HEK293T (cell line): ENCODE measurements at regions not wholly inside any gene's neighbourhood (a gene's known extent, or its start where the extent isn't known, plus 50 kb on each side); places are given as distances from the start of the nearest gene placed in this dataset.

Experiments
- CTCF ChIA-PET: fragments of 350-600 bp; formaldehyde crosslinking; extraction: SDS; loops from one replicate; lab custom pipeline; 2021; ENCODE audit warnings: antibody characterized with exemption, inconsistent platforms; lab: Yijun Ruan, JAX
- POLR2A ChIA-PET: fragments of 350-600 bp; formaldehyde crosslinking; extraction: SDS; loops from one replicate; lab custom pipeline; 2020; ENCODE audit warnings: antibody characterized with exemption, inconsistent platforms; lab: Yijun Ruan, JAX
- DNase-seq: peaks from one replicate; pipeline ENCODE4 v3.0.0; 2012; ENCODE audit warnings: mixed read lengths; ENCODE audit errors: extremely low spot score
- ARNT ChIP-seq: fragments of 450-650 bp; IDR thresholded peaks from 2 replicates; pipeline ENCODE4 v1.6.1; 2017; ENCODE audit warnings: mild to moderate bottlenecking
- BHLHE40 ChIP-seq: fragments of 450-650 bp; IDR thresholded peaks from 2 replicates; pipeline ENCODE4 v1.6.1; 2016; ENCODE audit warnings: mild to moderate bottlenecking, moderate library complexity, borderline replicate concordance
- CTBP1 ChIP-seq: fragments of 450-650 bp; IDR thresholded peaks from 2 replicates; pipeline ENCODE4 v1.6.1; 2016; ENCODE audit warnings: borderline replicate concordance
- ELF4 ChIP-seq: fragments of 450-650 bp; IDR thresholded peaks from 2 replicates; pipeline ENCODE4 v1.6.1; 2017; ENCODE audit warnings: antibody characterized with exemption
- FOXA1 ChIP-seq: fragments of 450-650 bp; IDR thresholded peaks from 2 replicates; pipeline ENCODE4 v1.6.1; 2016; ENCODE audit warnings: mild to moderate bottlenecking
- FOXK2 ChIP-seq: fragments of 450-650 bp; IDR thresholded peaks from 2 replicates; pipeline ENCODE4 v1.6.1; 2016; ENCODE audit warnings: mild to moderate bottlenecking
- FOXM1 ChIP-seq: fragments of 450-650 bp; IDR thresholded peaks from 2 replicates; pipeline ENCODE4 v1.6.1; 2017; ENCODE audit warnings: mild to moderate bottlenecking, borderline replicate concordance
- HDGF ChIP-seq: fragments of 450-650 bp; IDR thresholded peaks from 2 replicates; pipeline ENCODE4 v1.6.1; 2017; ENCODE audit warnings: antibody characterized with exemption, borderline replicate concordance
- L3MBTL2 ChIP-seq: fragments of 450-650 bp; conservative IDR thresholded peaks from 2 replicates; pipeline ENCODE4 v1.6.1; 2016; ENCODE audit warnings: mild to moderate bottlenecking
- LEF1 ChIP-seq: fragments of 450-650 bp; IDR thresholded peaks from 2 replicates; pipeline ENCODE4 v1.6.1; 2017; ENCODE audit warnings: mild to moderate bottlenecking, borderline replicate concordance
- NFRKB ChIP-seq: fragments of 450-650 bp; IDR thresholded peaks from 2 replicates; pipeline ENCODE4 v1.6.1; 2016; ENCODE audit warnings: mild to moderate bottlenecking, moderate library complexity
- SP1 ChIP-seq: fragments of 450-650 bp; IDR thresholded peaks from 2 replicates; pipeline ENCODE4 v1.6.1; 2017
- SUZ12 ChIP-seq: fragments of 450-650 bp; IDR thresholded peaks from 2 replicates; pipeline ENCODE4 v1.6.1; 2016; ENCODE audit warnings: mild to moderate bottlenecking
- TARDBP ChIP-seq: fragments of 450-650 bp; IDR thresholded peaks from 2 replicates; pipeline ENCODE4 v1.6.1; 2016
- ZNF384 ChIP-seq: fragments of 450-650 bp; IDR thresholded peaks from 2 replicates; pipeline ENCODE4 v1.6.1; 2016
- TF ChIP-seq, protein P1 (sequence below): fragments of 450-650 bp; IDR thresholded peaks from 2 replicates; pipeline ENCODE4 v1.6.1; 2016

DNA sequence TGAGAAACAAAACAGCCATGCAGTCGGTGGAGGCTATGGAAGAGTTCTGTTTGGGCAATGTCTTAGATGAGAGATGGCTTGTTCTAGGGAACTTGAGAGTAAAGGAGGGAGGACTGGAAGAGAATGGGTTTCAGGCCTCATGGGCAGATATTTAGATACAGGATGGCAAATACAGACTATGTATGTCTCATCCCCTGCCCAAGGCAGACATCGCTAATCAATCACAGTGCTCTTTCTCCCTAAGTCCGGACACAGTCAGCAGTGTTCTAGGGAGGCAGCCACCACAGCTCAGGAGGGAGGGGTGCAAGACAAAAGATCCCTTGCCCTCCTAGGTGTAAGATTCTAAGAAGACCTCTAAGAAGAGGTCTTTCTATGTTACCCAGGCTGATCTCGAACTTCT lies 159.3 kb upstream of the TLE3 start:
- POLR2A ChIA-PET = no interaction called here
- TF ChIP-seq NFRKB (no peak), ARNT (no peak), HDGF (no peak), ZNF384 (no peak), SP1 (no peak), FOXM1 (no peak), FOXA1 (no peak), FOXK2 (no peak), TARDBP (no peak), BHLHE40 (no peak), L3MBTL2 (no peak), SUZ12 (no peak), ELF4 (no peak), LEF1 (no peak), CTBP1 (no peak)
- TF ChIP-seq, protein P1, sequence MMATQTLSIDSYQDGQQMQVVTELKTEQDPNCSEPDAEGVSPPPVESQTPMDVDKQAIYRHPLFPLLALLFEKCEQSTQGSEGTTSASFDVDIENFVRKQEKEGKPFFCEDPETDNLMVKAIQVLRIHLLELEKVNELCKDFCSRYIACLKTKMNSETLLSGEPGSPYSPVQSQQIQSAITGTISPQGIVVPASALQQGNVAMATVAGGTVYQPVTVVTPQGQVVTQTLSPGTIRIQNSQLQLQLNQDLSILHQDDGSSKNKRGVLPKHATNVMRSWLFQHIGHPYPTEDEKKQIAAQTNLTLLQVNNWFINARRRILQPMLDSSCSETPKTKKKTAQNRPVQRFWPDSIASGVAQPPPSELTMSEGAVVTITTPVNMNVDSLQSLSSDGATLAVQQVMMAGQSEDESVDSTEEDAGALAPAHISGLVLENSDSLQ = no peak
- no peak for DNase-seq
- CTCF ChIA-PET = no interaction called here

DNA sequence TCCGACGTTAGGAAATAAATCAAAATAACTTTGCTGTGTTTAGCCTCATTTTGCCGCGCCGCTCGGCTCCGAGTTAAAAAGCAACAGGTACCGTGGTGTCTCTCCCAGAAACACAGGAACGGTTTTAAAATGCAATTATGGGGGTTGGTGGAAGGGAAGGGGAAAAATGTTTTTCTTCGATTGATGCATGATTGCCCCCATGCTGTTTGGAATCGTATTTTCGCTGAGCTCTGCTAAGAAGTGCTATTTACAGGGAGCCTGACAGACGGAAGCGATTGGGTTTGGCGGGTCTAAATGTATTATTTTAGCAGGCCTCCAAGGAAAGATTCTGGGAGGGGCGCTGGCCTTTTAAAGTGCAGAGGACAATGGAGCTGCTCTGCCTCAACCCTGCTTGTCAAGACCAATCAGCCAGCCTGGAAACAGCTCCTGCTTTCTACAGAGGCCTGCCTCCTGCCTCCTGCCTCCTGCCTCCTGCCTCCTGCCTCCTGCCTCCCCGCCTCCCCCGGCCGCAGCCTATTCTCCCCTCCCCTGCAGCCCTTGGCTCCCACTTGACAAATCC lies 156.7 kb upstream of the TLE3 start:
- ChIA-PET POLR2A (interaction anchor here (1.1 kb wide), 1 partner anchor 144 kb away, joined by 3 read pairs; no protein-coding TSS in a partner anchor), CTCF (interaction anchor here (1.2 kb wide), 1 partner anchor 157 kb away, joined by 3 read pairs; the partner anchor contains the start of gene TLE3)
- TF ChIP-seq L3MBTL2 (no peak), ELF4 (no peak), FOXM1 (no peak), TARDBP (no peak), SP1 (no peak), LEF1 (no peak), HDGF (no peak), NFRKB (no peak), ARNT (no peak), FOXA1 (no peak), ZNF384 (no peak), BHLHE40 (no peak), SUZ12 (no peak), CTBP1 (no peak), FOXK2 (no peak)
- TF ChIP-seq, protein P1 = no peak
- no peak for DNase-seq

DNA sequence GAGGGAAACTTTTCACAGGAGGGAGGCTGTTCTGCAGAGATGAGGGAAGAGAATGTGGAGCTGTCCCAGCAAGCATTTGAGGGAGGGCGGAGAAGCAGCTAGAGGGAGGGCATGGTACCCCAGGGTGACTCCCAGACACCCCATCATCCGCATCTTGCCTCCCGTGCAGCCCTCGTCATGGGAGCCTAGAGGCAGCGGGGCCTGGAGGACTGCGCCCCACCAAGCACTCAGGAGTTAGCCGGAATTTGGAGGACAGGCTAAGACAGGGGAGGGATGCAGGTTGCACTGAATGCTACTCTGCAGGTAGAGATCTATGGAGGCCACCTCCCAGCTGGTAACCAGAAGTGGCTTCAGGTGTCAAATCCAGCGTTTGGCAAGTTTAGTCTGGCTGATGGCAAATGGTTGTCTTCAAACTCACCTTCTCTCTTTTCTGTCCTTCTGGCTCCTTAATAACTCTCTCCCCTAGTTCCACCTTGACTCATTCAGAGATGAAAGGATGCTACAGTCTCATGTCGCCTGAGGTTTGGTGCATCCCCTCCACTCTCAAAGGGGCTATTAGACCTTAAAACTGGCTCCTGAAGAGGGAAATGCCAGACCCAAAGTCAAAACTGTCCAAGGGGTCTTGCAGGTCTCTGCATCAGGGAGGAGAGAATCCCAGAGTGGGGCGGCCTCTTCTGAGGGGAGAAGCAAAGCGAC lies 155.9 kb upstream of the TLE3 start:
- CTCF ChIA-PET = interaction anchor here (0.6 kb wide), 1 partner anchor 26 kb away, joined by 3 read pairs; no protein-coding TSS in a partner anchor
- POLR2A ChIA-PET = interaction anchor here (1.1 kb wide), 1 partner anchor 143 kb away, joined by 3 read pairs; no protein-coding TSS in a partner anchor
- TF ChIP-seq SUZ12 = no peak
- TF ChIP-seq HDGF = no peak
- TF ChIP-seq CTBP1 = no peak
- no peak for TF ChIP-seq ELF4
- TF ChIP-seq TARDBP = no peak
- no peak for TF ChIP-seq L3MBTL2
- TF ChIP-seq FOXA1 = no peak
- no peak for TF ChIP-seq SP1
- DNase-seq = no peak

DNA sequence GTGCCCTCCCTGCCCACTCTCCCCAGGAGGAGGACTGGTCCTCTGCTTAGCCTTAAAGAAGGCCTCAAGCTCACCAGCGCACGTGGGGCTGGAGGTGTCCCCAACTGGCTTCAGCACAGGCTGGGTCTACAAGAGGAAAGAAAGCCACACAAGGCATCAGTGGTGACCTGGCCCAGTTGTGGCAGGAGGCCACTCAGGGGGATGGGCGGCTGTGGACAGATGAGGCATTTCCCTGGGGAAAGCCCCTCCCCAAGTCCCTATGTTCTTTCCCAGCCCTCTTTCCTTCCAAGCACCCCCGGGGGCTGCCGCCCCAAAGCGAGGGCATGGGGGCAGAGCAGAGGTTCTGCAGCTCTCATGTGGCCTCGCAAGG lies 155.2 kb upstream of the TLE3 start:
- DNase-seq = no peak
- ChIA-PET POLR2A (no interaction called here), CTCF (no interaction called here)
- no peak for TF ChIP-seq CTBP1
- TF ChIP-seq ZNF384 = no peak
- no peak for TF ChIP-seq BHLHE40

DNA sequence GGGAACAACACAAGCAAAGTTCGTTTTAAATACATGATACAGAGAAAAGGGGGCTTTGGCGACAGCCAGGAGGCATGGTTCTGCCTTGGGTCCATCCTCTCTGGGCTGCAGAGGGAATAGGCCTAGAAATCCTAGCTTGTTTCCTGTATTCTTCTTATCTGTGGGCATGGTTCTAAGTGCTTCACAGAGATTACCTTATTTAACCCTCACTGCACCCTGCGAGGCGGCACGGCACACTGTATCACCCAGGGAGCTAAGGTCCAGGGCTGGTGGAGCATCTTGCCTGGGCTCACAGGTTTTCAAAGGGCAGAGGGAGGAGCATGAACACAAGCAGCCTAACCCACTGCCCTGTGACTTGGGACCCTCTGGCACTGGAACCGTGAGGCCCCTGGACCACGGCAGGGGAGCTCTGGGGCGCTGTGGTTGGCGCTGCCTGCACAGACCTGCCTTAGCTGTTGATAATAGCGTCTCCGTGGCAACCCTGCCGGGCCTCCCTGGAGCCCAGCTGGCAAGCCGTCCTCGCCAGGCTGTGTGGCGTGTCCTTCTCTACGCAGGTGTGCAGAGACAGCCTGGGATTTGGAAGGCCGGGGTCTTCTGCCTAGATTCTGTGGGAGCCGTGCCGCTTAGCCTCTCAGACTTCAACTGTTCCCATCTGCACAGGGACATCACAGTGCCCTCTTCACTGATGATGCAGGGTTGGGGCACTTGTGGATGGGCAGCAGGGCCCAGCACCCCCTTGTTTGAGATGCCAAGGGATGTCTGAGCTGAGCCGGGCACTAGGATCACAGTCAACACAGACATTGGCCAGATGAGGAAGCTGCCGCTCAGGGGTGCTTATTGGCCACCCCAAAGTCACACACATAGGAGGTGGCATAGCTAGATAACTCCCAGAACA lies 154.6 kb upstream of the TLE3 start:
- ChIA-PET CTCF (no interaction called here), POLR2A (no interaction called here)
- no peak for DNase-seq

More for the DNA sequence above, 154.6 kb upstream of the TLE3 start:
- TF ChIP-seq BHLHE40 = no peak
- no peak for TF ChIP-seq FOXK2
- no peak for TF ChIP-seq NFRKB
- TF ChIP-seq LEF1 = no peak
- TF ChIP-seq FOXM1 = no peak
- TF ChIP-seq TARDBP = no peak
- no peak for TF ChIP-seq L3MBTL2
